T-cell (primary cell): ENCODE measurements at regions not wholly inside any gene's neighbourhood (a gene's known extent, or its start where the extent isn't known, plus 50 kb on each side); places are given as distances from the start of the nearest gene placed in this dataset.

ENCODE experiments used
- ATAC-seq, 4 experiments: fragments of 200-7000 bp in 3 of 4; fragments of 150-1000 bp in 1 of 4; cut with Tn5 transposase; replicated peaks in 1 of 4; 1 replicate in 3 of 4; 2 replicates in 1 of 4; pipeline ENCODE4 v1.10.0; 2021; ENCODE audit warnings: moderate library complexity in 3 of 4, mild to moderate bottlenecking in 2 of 4, moderate number of reproducible peaks in 1 of 4
- CTCF ChIA-PET, 2 donors: fragments of 300-600 bp; sonication (Branson Sonifier 250); formaldehyde crosslinking; loops; one replicate each; lab custom pipeline; 2022; ENCODE audit warnings: antibody characterized with exemption in 2 of 2; lab: Charles Lee
- POLR2A ChIA-PET, 2 donors: fragments of 300-600 bp; sonication (Branson Sonifier 250); formaldehyde crosslinking; loops; one replicate each; lab custom pipeline; 2022; ENCODE audit warnings: antibody characterized with exemption in 2 of 2; lab: Charles Lee
- DNase-seq, 35 experiments: peaks; one replicate each; pipeline versions ENCODE4 v3.0.0 to v3.0.0-alpha.2; 2013 to 2023
- H3K27ac ChIP-seq: one replicate; pipeline ENCODE4 v1.5.1; 2013; ENCODE audit warnings: low read length
- H3K27me3 ChIP-seq, 2 experiments: replicated peaks in 1 of 2; 1 replicate in 1 of 2; 2 replicates in 1 of 2; pipeline versions ENCODE4 v1.6.1 to v1.7.0; 2013; ENCODE audit warnings: low read length in 1 of 2, mixed read lengths in 1 of 2; ENCODE audit not compliant: control insufficient read depth in 2 of 2, insufficient read depth in 2 of 2; ENCODE audit errors: extremely low read depth in 1 of 2
- H3K36me3 ChIP-seq, 2 donors: 1 replicate in 1 of 2; 2 replicates in 1 of 2; pipeline versions ENCODE4 v1.6.1 to v1.7.0; 2013; ENCODE audit warnings: low read length in 1 of 2; ENCODE audit not compliant: control insufficient read depth in 2 of 2, insufficient read depth in 1 of 2; ENCODE audit errors: extremely low read depth in 1 of 2
- H3K4me1 ChIP-seq, 2 experiments: 1 replicate in 1 of 2; 2 replicates in 1 of 2; pipeline versions ENCODE4 v1.6.1 to v1.7.0; 2013; ENCODE audit warnings: low read length in 2 of 2, mixed read lengths in 1 of 2; ENCODE audit not compliant: insufficient read depth in 2 of 2, control insufficient read depth in 1 of 2; ENCODE audit errors: extremely low read depth in 1 of 2
- H3K4me3 ChIP-seq, 2 donors: 1 replicate in 1 of 2; 2 replicates in 1 of 2; pipeline versions ENCODE4 v1.5.1 to v1.7.0; 2013; ENCODE audit warnings: mild to moderate bottlenecking in 2 of 2, low read length in 1 of 2, moderate library complexity in 1 of 2; ENCODE audit not compliant: control insufficient read depth in 1 of 2; ENCODE audit errors: extremely low read depth in 1 of 2
- H3K9me3 ChIP-seq: 2 replicates; pipeline ENCODE4 v1.7.0; 2013
- H3K27ac Mint-ChIP-seq, 2 donors: one replicate each; pipeline ENCODE4 v1.8.0; 2020 to 2021; ENCODE audit warnings: mild to moderate bottlenecking in 2 of 2, mixed read lengths in 2 of 2
- H3K27me3 Mint-ChIP-seq, 2 donors: one replicate each; pipeline ENCODE4 v1.8.0; 2021 to 2022; ENCODE audit warnings: mixed read lengths in 2 of 2
- H3K36me3 Mint-ChIP-seq: one replicate; pipeline ENCODE4 v1.8.0; 2021; ENCODE audit warnings: mixed read lengths
- H3K4me1 Mint-ChIP-seq, 3 donors: one replicate each; pipeline ENCODE4 v1.8.0; 2020 to 2022; ENCODE audit warnings: mixed read lengths in 3 of 3, mild to moderate bottlenecking in 1 of 3
- H3K4me3 Mint-ChIP-seq, 3 donors: one replicate each; pipeline ENCODE4 v1.8.0; 2020 to 2022; ENCODE audit warnings: mild to moderate bottlenecking in 3 of 3, mixed read lengths in 3 of 3, moderate library complexity in 3 of 3
- H3K9me3 Mint-ChIP-seq, 3 donors: one replicate each; pipeline ENCODE4 v1.8.0; 2020 to 2022; ENCODE audit warnings: mixed read lengths in 3 of 3
- WGBS: methylation state at CpG from one replicate; pipeline ENCODE4 v1.1.5; 2013; ENCODE audit warnings: missing lambda C conversion rate; ENCODE audit not compliant: insufficient coverage; 5-methylcytosine and 5-hydroxymethylcytosine counted together

GRCh38 chr13:100803091-100803490, 128.5 kb upstream of the TMTC4 start:
- no peaks in the 10 kb centered on the region for H3K9me3 ChIP-seq
- Mint-ChIP-seq H3K27ac (no peak overlapping the region), H3K9me3 (no peaks in the 10 kb centered on the region), H3K4me3 (no peak overlapping the region), H3K4me1 (no peaks in the 10 kb centered on the region), H3K27me3 (peaks cover 6 to 14% of the 10 kb centered on the region in 2 donors), H3K36me3 (no peaks in the 10 kb centered on the region)
- peaks cover 0 to 2% of the 10 kb centered on the region in 2 experiments for H3K27me3 ChIP-seq
- no peaks in the 10 kb centered on the region for H3K36me3 ChIP-seq
- H3K27ac ChIP-seq: no peak overlapping the region
- no peak for ATAC-seq
- H3K4me3 ChIP-seq: no peak overlapping the region
- ChIA-PET CTCF (no interaction called here), POLR2A (no interaction called here)
- H3K4me1 ChIP-seq: no peaks in the 10 kb centered on the region
- 80% methylated on average over 2 of the region's 6 CpGs for WGBS
- no peak for DNase-seq

GRCh38 chr13:100800283-100800875, 125.8 kb upstream of the TMTC4 start:
- no peaks in the 10 kb centered on the region for H3K4me1 ChIP-seq
- peaks cover 3 to 12% (median 10%) of the 10 kb centered on the region in 3 donors for H3K9me3 Mint-ChIP-seq

GRCh38 chr13:100798739-100799361, 124.3 kb upstream of the TMTC4 start:
- ChIA-PET CTCF (no interaction called here), POLR2A (no interaction called here)
- H3K9me3 Mint-ChIP-seq: peaks cover 5 to 13% (median 12%) of the 10 kb centered on the region in 3 donors
- Histone ChIP-seq H3K4me1 (no peaks in the 10 kb centered on the region), H3K27me3 (peaks cover 0 to 2% of the 10 kb centered on the region in 2 experiments), H3K4me3 (no peak overlapping the region), H3K27ac (no peak overlapping the region), H3K36me3 (no peaks in the 10 kb centered on the region), H3K9me3 (no peaks in the 10 kb centered on the region)
- WGBS: 100% methylated on average over 1 of the region's 2 CpGs
- no peaks in the 10 kb centered on the region for H3K4me1 Mint-ChIP-seq
- H3K36me3 Mint-ChIP-seq: no peaks in the 10 kb centered on the region
- H3K27ac Mint-ChIP-seq: no peak overlapping the region
- H3K27me3 Mint-ChIP-seq: peaks cover 8 to 19% of the 10 kb centered on the region in 2 donors
- ATAC-seq (no peak), DNase-seq (no peak)
- no peak overlapping the region for H3K4me3 Mint-ChIP-seq

More at GRCh38 chr13:100800283-100800875, 125.8 kb upstream of the TMTC4 start:
- Mint-ChIP-seq H3K4me3 (no peak overlapping the region), H3K4me1 (no peaks in the 10 kb centered on the region), H3K27ac (no peak overlapping the region), H3K36me3 (no peaks in the 10 kb centered on the region), H3K27me3 (peaks cover 9 to 16% of the 10 kb centered on the region in 2 donors)
- Histone ChIP-seq H3K27me3 (peaks cover 0 to 2% of the 10 kb centered on the region in 2 experiments), H3K27ac (no peak overlapping the region), H3K36me3 (no peaks in the 10 kb centered on the region), H3K4me3 (no peak overlapping the region), H3K9me3 (no peaks in the 10 kb centered on the region)
- no peak for ATAC-seq
- WGBS: 88% methylated on average over 6 of the region's 8 CpGs
- CTCF ChIA-PET: no interaction called here
- DNase-seq: no peak
- POLR2A ChIA-PET: no interaction called here

GRCh38 chr13:100797921-100798320, 123.3 kb upstream of the TMTC4 start:
- Mint-ChIP-seq H3K36me3 (no peaks in the 10 kb centered on the region), H3K9me3 (peaks cover 7 to 13% (median 12%) of the 10 kb centered on the region in 3 donors), H3K4me3 (no peak overlapping the region), H3K4me1 (no peaks in the 10 kb centered on the region), H3K27me3 (peaks cover 13 to 23% of the 10 kb centered on the region in 2 donors), H3K27ac (no peak overlapping the region)
- Histone ChIP-seq H3K27me3 (peaks cover 0 to 2% of the 10 kb centered on the region in 2 experiments), H3K4me3 (no peak overlapping the region), H3K4me1 (no peaks in the 10 kb centered on the region), H3K9me3 (no peaks in the 10 kb centered on the region), H3K27ac (no peak overlapping the region), H3K36me3 (no peaks in the 10 kb centered on the region)
- ChIA-PET CTCF (no interaction called here), POLR2A (no interaction called here)
- ATAC-seq (no peak), DNase-seq (no peak)
- WGBS: 0% methylated on average over 1 of the region's 2 CpGs

GRCh38 chr13:100796463-100796862, 121.9 kb upstream of the TMTC4 start:
- DNase-seq: no peak
- Mint-ChIP-seq H3K4me3 (no peak overlapping the region), H3K9me3 (peaks cover 10 to 17% (median 15%) of the 10 kb centered on the region in 3 donors), H3K4me1 (no peaks in the 10 kb centered on the region), H3K36me3 (no peaks in the 10 kb centered on the region), H3K27me3 (peaks cover 17 to 31% of the 10 kb centered on the region in 2 donors), H3K27ac (no peak overlapping the region)
- no peak for ATAC-seq
- ChIA-PET CTCF (no interaction called here), POLR2A (no interaction called here)
- no peak overlapping the region for H3K27ac ChIP-seq
- H3K9me3 ChIP-seq: no peaks in the 10 kb centered on the region
- WGBS: 100% methylated on average over 1 of the region's 2 CpGs
- H3K4me1 ChIP-seq: no peaks in the 10 kb centered on the region
- H3K27me3 ChIP-seq: peaks cover 0 to 4% of the 10 kb centered on the region in 2 experiments
- H3K36me3 ChIP-seq: no peaks in the 10 kb centered on the region
- H3K4me3 ChIP-seq: no peak overlapping the region

GRCh38 chr13:100794575-100794974, 120.0 kb upstream of the TMTC4 start:
- no peaks in the 10 kb centered on the region for H3K4me1 Mint-ChIP-seq
- Histone ChIP-seq H3K4me3 (no peak overlapping the region), H3K36me3 (no peaks in the 10 kb centered on the region), H3K27ac (no peak overlapping the region), H3K4me1 (no peaks in the 10 kb centered on the region), H3K27me3 (peaks cover 0 to 4% of the 10 kb centered on the region in 2 experiments), H3K9me3 (no peaks in the 10 kb centered on the region)
- WGBS: no CpG with 5 or more reads among the region's 3 CpGs
- no peak for DNase-seq
- POLR2A ChIA-PET: no interaction called here
- CTCF ChIA-PET: interaction anchor here in 1 of 2 donors (0.5 kb wide), 1 partner anchor 19 kb away, joined by 6 read pairs; no protein-coding TSS in a partner anchor
- no peak overlapping the region for H3K4me3 Mint-ChIP-seq
- ATAC-seq: no peak
- H3K9me3 Mint-ChIP-seq: peaks cover 10 to 17% (median 15%) of the 10 kb centered on the region in 3 donors
- no peak overlapping the region for H3K27ac Mint-ChIP-seq
- H3K36me3 Mint-ChIP-seq: no peaks in the 10 kb centered on the region
- peaks cover 20 to 31% of the 10 kb centered on the region in 2 donors for H3K27me3 Mint-ChIP-seq
